Peyer's patch (tissue), 4 donors: ENCODE measurements at regions not wholly inside any gene's neighbourhood (a gene's known extent, or its start where the extent isn't known, plus 50 kb on each side); places are given as distances from the start of the nearest gene placed in this dataset.
"Not testable (repeated sequence)": the region's sequence is repeated elsewhere in the genome, so short reads cannot be mapped to it uniquely, and the experiment has no call there.

Experiments
- DNase-seq, 3 donors: peaks; one replicate each; pipeline ENCODE4 v3.0.0-alpha.2; 2017 to 2019
- H3K27ac ChIP-seq, 4 donors: fragments of 200-600 bp; sonication (generic); one replicate each; pipeline ENCODE4 v1.5.1; 2016 to 2019
- H3K27me3 ChIP-seq, 2 donors: fragments of 200-600 bp; sonication (generic); one replicate each; pipeline ENCODE4 v1.5.1; 2019
- H3K36me3 ChIP-seq, 3 donors: fragments of 200-600 bp; sonication (generic); one replicate each; pipeline ENCODE4 v1.5.1; 2016 to 2019
- H3K4me1 ChIP-seq, 4 donors: fragments of 200-600 bp; sonication (generic); one replicate each; pipeline ENCODE4 v1.5.1; 2016 to 2019
- H3K4me3 ChIP-seq, 4 donors: fragments of 200-600 bp; sonication (generic); 1 replicate in 3 of 4; 2 replicates in 1 of 4; pipeline ENCODE4 v1.5.1; 2016 to 2019; ENCODE audit warnings: mild to moderate bottlenecking in 1 of 4
- H3K9me3 ChIP-seq, 4 donors: fragments of 200-600 bp; sonication (generic); one replicate each; pipeline ENCODE4 v1.5.1; 2016 to 2019; ENCODE audit warnings: mild to moderate bottlenecking in 1 of 4
- CTCF ChIP-seq, 6 experiments: fragments of 450-650 bp in 4 of 6; fragments of 200-600 bp in 2 of 6; sonication (generic) in 1 of 6; IDR thresholded peaks; one replicate each; pipeline ENCODE4 v1.5.1; 2017 to 2019; ENCODE audit warnings: antibody characterized with exemption in 6 of 6, mild to moderate bottlenecking in 3 of 6, moderate library complexity in 1 of 6
- POLR2A ChIP-seq, 2 donors: fragments of 450-650 bp; IDR thresholded peaks; one replicate each; pipeline ENCODE4 v1.5.1; 2017; ENCODE audit warnings: antibody characterized with exemption in 2 of 2, mild to moderate bottlenecking in 2 of 2, moderate library complexity in 2 of 2

- H3K27me3 ChIP-seq: no peaks in the 10 kb centered on the region
- H3K4me3 ChIP-seq: no peak overlapping the region
- H3K27ac ChIP-seq: peak overlapping the region in 3 of 4 donors; percentile 10 to 57 (median 33)
- H3K36me3 ChIP-seq: no peaks in the 10 kb centered on the region
- H3K4me1 ChIP-seq: peaks cover 0 to 7% (median 0%) of the 10 kb centered on the region in 4 donors
- no peak for TF ChIP-seq POLR2A (IDR thresholded peaks at IDR 0.05)
- no peak for TF ChIP-seq CTCF (IDR thresholded peaks at IDR 0.05)
- no peak for DNase-seq
- H3K9me3 ChIP-seq: no peaks in the 10 kb centered on the region
Measured at GRCh38 chr7:131934452-131934851, 378.0 kb upstream of the PODXL start.

- Histone ChIP-seq H3K27me3 (no peaks in the 10 kb centered on the region), H3K27ac (peak overlapping the region in 1 of 4 donors; percentile 57), H3K4me3 (no peak overlapping the region), H3K4me1 (peaks cover 0 to 7% (median 0%) of the 10 kb centered on the region in 4 donors), H3K36me3 (no peaks in the 10 kb centered on the region), H3K9me3 (no peaks in the 10 kb centered on the region)
- no peak for DNase-seq
- TF ChIP-seq CTCF (IDR thresholded peaks at IDR 0.05) (no peak), POLR2A (IDR thresholded peaks at IDR 0.05) (no peak)
Measured at GRCh38 chr7:131933751-131934289, 377.4 kb upstream of the PODXL start.

- H3K4me1 ChIP-seq, DNase-seq, H3K36me3 ChIP-seq, H3K27me3 ChIP-seq, H3K9me3 ChIP-seq, H3K4me3 ChIP-seq, H3K27ac ChIP-seq: not testable (repeated sequence)
Measured at GRCh38 chr7:131933219-131933618, 376.8 kb upstream of the PODXL start.

GRCh38 chr7:131932271-131932670 is 375.8 kb upstream of the PODXL start:
- Histone ChIP-seq H3K4me3 (no peak overlapping the region), H3K27me3 (no peaks in the 10 kb centered on the region), H3K27ac (no peak overlapping the region), H3K36me3 (no peaks in the 10 kb centered on the region), H3K9me3 (no peaks in the 10 kb centered on the region), H3K4me1 (peaks cover 0 to 7% (median 0%) of the 10 kb centered on the region in 4 donors)
- no peak for DNase-seq
- no peak for TF ChIP-seq CTCF (IDR thresholded peaks at IDR 0.05)
- TF ChIP-seq POLR2A (IDR thresholded peaks at IDR 0.05): no peak

GRCh38 chr7:131931370-131931769 is 374.9 kb upstream of the PODXL start:
- Histone ChIP-seq H3K27me3 (no peaks in the 10 kb centered on the region), H3K36me3 (no peaks in the 10 kb centered on the region), H3K9me3 (no peaks in the 10 kb centered on the region), H3K27ac (no peak overlapping the region), H3K4me3 (no peak overlapping the region), H3K4me1 (peaks cover 0 to 7% (median 0%) of the 10 kb centered on the region in 4 donors)
- no peak for DNase-seq
- TF ChIP-seq POLR2A (IDR thresholded peaks at IDR 0.05) (no peak), CTCF (IDR thresholded peaks at IDR 0.05) (no peak)

GRCh38 chr7:131929632-131930031 is 373.2 kb upstream of the PODXL start:
- no peaks in the 10 kb centered on the region for H3K36me3 ChIP-seq
- H3K4me3 ChIP-seq: no peak overlapping the region
- H3K9me3 ChIP-seq: no peaks in the 10 kb centered on the region
- DNase-seq: no peak
- H3K4me1 ChIP-seq: no peaks in the 10 kb centered on the region
- TF ChIP-seq CTCF (IDR thresholded peaks at IDR 0.05): no peak
- no peak overlapping the region for H3K27ac ChIP-seq
- H3K27me3 ChIP-seq: no peaks in the 10 kb centered on the region
